Activated B cell treated with CpG ODN at 0.5 μM for 24 hours (primary cell): ENCODE measurements at regions not wholly inside any gene's neighbourhood (a gene's known extent, or its start where the extent isn't known, plus 50 kb on each side); places are given as distances from the start of the nearest gene placed in this dataset.

Experiments used
- ATAC-seq: fragments of 200-7000 bp; cut with Tn5 transposase; one replicate; pipeline ENCODE4 v1.10.0; 2021; ENCODE audit warnings: low read depth, mild to moderate bottlenecking, moderate library complexity
- CTCF ChIA-PET: fragments of 350-600 bp; sonication (Branson Sonifier 250); formaldehyde crosslinking; loops from one replicate; lab custom pipeline; 2021; ENCODE audit warnings: antibody characterized with exemption; lab: Charles Lee
- POLR2A ChIA-PET: fragments of 350-600 bp; sonication (Branson Sonifier 250); formaldehyde crosslinking; loops from one replicate; lab custom pipeline; 2021; ENCODE audit warnings: antibody characterized with exemption; lab: Charles Lee
- DNase-seq: peaks from one replicate; pipeline ENCODE4 v3.0.0; 2022
- H3K27ac Mint-ChIP-seq: one replicate; pipeline ENCODE4 v1.8.0; 2020; ENCODE audit warnings: mixed read lengths
- H3K27me3 Mint-ChIP-seq: one replicate; pipeline ENCODE4 v1.8.0; 2021; ENCODE audit warnings: mixed read lengths
- H3K36me3 Mint-ChIP-seq: one replicate; pipeline ENCODE4 v1.8.0; 2021; ENCODE audit warnings: low read depth, mixed read lengths
- H3K4me1 Mint-ChIP-seq: one replicate; pipeline ENCODE4 v1.8.0; 2021; ENCODE audit warnings: mixed read lengths
- H3K4me3 Mint-ChIP-seq: one replicate; pipeline ENCODE4 v1.8.0; 2020; ENCODE audit warnings: mild to moderate bottlenecking, mixed read lengths
- H3K9me3 Mint-ChIP-seq: one replicate; pipeline ENCODE4 v1.8.0; 2020; ENCODE audit warnings: mixed read lengths
- CTCF ChIP-seq: fragments of 200-600 bp; IDR thresholded peaks from one replicate; pipeline ENCODE4 v1.8.0; 2022; ENCODE audit warnings: antibody characterized with exemption, mild to moderate bottlenecking
- intact Hi-C: fragments of 100-400 bp; cut with micrococcal nuclease; formaldehyde crosslinking; loops from one replicate; pipeline ENCODE4 v1.15.1; 2024

GRCh38 chr3:189529468-189529867, 101.7 kb upstream of the TP63 start:
- Mint-ChIP-seq H3K4me3 (no peak overlapping the region), H3K36me3 (no peaks in the 10 kb centered on the region), H3K9me3 (peaks cover 5% of the 10 kb centered on the region), H3K27ac (no peak overlapping the region), H3K4me1 (no peaks in the 10 kb centered on the region), H3K27me3 (no peaks in the 10 kb centered on the region)
- no peak for TF ChIP-seq CTCF
- no peak for ATAC-seq
- ChIA-PET POLR2A (no interaction called here), CTCF (no interaction called here)
- no peak for DNase-seq
- intact Hi-C loops: no loop called here

- Mint-ChIP-seq H3K4me3 (no peak overlapping the region), H3K27me3 (no peaks in the 10 kb centered on the region), H3K4me1 (no peaks in the 10 kb centered on the region), H3K27ac (no peak overlapping the region), H3K36me3 (no peaks in the 10 kb centered on the region), H3K9me3 (peaks cover 5% of the 10 kb centered on the region)
- DNase-seq (no peak), ATAC-seq (no peak)
- TF ChIP-seq CTCF: no peak
- intact Hi-C loops: no loop called here
- ChIA-PET CTCF (no interaction called here), POLR2A (no interaction called here)
These were observed 101.2 kb upstream of the TP63 start for GRCh38 chr3:189529889-189530471.

GRCh38 chr3:189530822-189531221, 100.4 kb upstream of the TP63 start:
- Mint-ChIP-seq H3K27ac (no peak overlapping the region), H3K9me3 (peaks cover 3% of the 10 kb centered on the region), H3K4me1 (no peaks in the 10 kb centered on the region), H3K36me3 (no peaks in the 10 kb centered on the region), H3K27me3 (no peaks in the 10 kb centered on the region), H3K4me3 (no peak overlapping the region)
- intact Hi-C loops: no loop called here
- DNase-seq: no peak
- CTCF ChIA-PET: no interaction called here
- POLR2A ChIA-PET: no interaction called here
- ATAC-seq: no peak
- no peak for TF ChIP-seq CTCF

GRCh38 chr3:189531271-189531670, 99.9 kb upstream of the TP63 start:
- intact Hi-C loops: no loop called here
- CTCF ChIA-PET: no interaction called here
- Mint-ChIP-seq H3K27me3 (no peaks in the 10 kb centered on the region), H3K9me3 (no peaks in the 10 kb centered on the region), H3K4me3 (no peak overlapping the region), H3K4me1 (no peaks in the 10 kb centered on the region), H3K36me3 (no peaks in the 10 kb centered on the region), H3K27ac (no peak overlapping the region)
- DNase-seq (no peak), ATAC-seq (no peak)
- no peak for TF ChIP-seq CTCF
- POLR2A ChIA-PET: no interaction called here

GRCh38 chr3:189534531-189534930, 96.7 kb upstream of the TP63 start:
- DNase-seq: no peak
- H3K27me3 Mint-ChIP-seq: no peaks in the 10 kb centered on the region
- H3K27ac Mint-ChIP-seq: no peak overlapping the region
- ATAC-seq: no peak
- H3K36me3 Mint-ChIP-seq: no peaks in the 10 kb centered on the region
- CTCF ChIA-PET: no interaction called here
- H3K4me1 Mint-ChIP-seq: no peaks in the 10 kb centered on the region
- no peak for TF ChIP-seq CTCF
- H3K9me3 Mint-ChIP-seq: no peaks in the 10 kb centered on the region
- intact Hi-C loops: no loop called here
- H3K4me3 Mint-ChIP-seq: no peak overlapping the region
- POLR2A ChIA-PET: no interaction called here
